WTC11 (cell line): ENCODE measurements at regions not wholly inside any gene's neighbourhood (a gene's known extent, or its start where the extent isn't known, plus 50 kb on each side); places are given as distances from the start of the nearest gene placed in this dataset.

Experiments used
- CBFB ChIP-seq: sonication (generic); formaldehyde crosslinking; IDR thresholded peaks from 2 replicates; pipeline ENCODE4 v1.8.1; 2022; ENCODE audit warnings: mild to moderate bottlenecking, low read depth, missing genetic modification reagents
- CREB1 ChIP-seq: sonication (generic); formaldehyde crosslinking; IDR thresholded peaks from 2 replicates; pipeline ENCODE4 v1.8.0; 2023; ENCODE audit warnings: mild to moderate bottlenecking, missing genetic modification reagents
- FOXK1 ChIP-seq: sonication (generic); formaldehyde crosslinking; IDR thresholded peaks from 2 replicates; pipeline ENCODE4 v1.8.0; 2022; ENCODE audit warnings: mild to moderate bottlenecking, moderate library complexity, missing genetic modification reagents
- SMAD3 ChIP-seq: sonication (generic); formaldehyde crosslinking; IDR thresholded peaks from 2 replicates; pipeline ENCODE4 v1.8.0; 2022; ENCODE audit warnings: missing genetic modification reagents, mild to moderate bottlenecking, borderline replicate concordance
- TP53 ChIP-seq: sonication (generic); formaldehyde crosslinking; IDR thresholded peaks from 2 replicates; pipeline ENCODE4 v1.8.1; 2023; ENCODE audit warnings: mild to moderate bottlenecking, missing genetic modification reagents
- ZNF263 ChIP-seq: sonication (generic); formaldehyde crosslinking; IDR thresholded peaks from 2 replicates; pipeline ENCODE4 v1.8.1; 2022; ENCODE audit warnings: low read depth, mild to moderate bottlenecking, moderate library complexity, missing genetic modification reagents
- TF ChIP-seq, protein P1 (sequence below): fragments of 200-600 bp; IDR thresholded peaks from 2 replicates; pipeline ENCODE4 v1.8.0; 2022; ENCODE audit warnings: antibody characterized with exemption

- TF ChIP-seq CBFB (CRISPR knock-in tag) (no peak), FOXK1 (CRISPR knock-in tag) (no peak), CREB1 (no peak), ZNF263 (CRISPR knock-in tag) (no peak), SMAD3 (CRISPR knock-in tag) (no peak), TP53 (CRISPR knock-in tag) (no peak)
- TF ChIP-seq, protein P1, sequence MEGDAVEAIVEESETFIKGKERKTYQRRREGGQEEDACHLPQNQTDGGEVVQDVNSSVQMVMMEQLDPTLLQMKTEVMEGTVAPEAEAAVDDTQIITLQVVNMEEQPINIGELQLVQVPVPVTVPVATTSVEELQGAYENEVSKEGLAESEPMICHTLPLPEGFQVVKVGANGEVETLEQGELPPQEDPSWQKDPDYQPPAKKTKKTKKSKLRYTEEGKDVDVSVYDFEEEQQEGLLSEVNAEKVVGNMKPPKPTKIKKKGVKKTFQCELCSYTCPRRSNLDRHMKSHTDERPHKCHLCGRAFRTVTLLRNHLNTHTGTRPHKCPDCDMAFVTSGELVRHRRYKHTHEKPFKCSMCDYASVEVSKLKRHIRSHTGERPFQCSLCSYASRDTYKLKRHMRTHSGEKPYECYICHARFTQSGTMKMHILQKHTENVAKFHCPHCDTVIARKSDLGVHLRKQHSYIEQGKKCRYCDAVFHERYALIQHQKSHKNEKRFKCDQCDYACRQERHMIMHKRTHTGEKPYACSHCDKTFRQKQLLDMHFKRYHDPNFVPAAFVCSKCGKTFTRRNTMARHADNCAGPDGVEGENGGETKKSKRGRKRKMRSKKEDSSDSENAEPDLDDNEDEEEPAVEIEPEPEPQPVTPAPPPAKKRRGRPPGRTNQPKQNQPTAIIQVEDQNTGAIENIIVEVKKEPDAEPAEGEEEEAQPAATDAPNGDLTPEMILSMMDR: no peak
Observed at GRCh38 chr4:65825116-65825753, 154.9 kb upstream of the EPHA5 start.
